ENCODE measurements at regions not wholly inside any gene's neighbourhood (a gene's known extent, or its start where the extent isn't known, plus 50 kb on each side); places are given as distances from the start of the nearest gene placed in this dataset.
"Not testable (repeated sequence)": the region's sequence is repeated elsewhere in the genome, so short reads cannot be mapped to it uniquely, and the experiment has no call there.

DNA sequence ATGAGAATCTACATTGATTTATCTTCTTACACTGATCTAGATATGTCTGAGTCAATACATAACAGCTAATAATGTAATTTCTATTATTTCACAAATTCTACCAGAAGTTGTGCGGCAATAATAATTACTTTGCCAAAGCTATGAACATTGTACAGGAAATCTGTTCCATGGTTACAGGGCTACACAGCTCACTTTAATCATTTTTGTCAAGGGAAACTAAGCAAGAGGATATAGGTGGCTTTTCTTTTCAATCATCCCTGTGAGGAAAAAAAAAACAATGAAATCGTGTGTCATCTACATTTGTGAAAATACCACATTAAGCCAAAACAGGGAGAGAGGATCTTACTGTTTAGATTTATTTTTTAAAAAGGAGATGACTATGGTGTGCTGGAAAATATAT is 717.4 kb downstream of the NR2F1-AS1 start:
- FAIRE-seq (no peak), DNase-seq (ENCODE audit: extremely low spot score, insufficient read length, low read depth) (no peak)

DNA sequence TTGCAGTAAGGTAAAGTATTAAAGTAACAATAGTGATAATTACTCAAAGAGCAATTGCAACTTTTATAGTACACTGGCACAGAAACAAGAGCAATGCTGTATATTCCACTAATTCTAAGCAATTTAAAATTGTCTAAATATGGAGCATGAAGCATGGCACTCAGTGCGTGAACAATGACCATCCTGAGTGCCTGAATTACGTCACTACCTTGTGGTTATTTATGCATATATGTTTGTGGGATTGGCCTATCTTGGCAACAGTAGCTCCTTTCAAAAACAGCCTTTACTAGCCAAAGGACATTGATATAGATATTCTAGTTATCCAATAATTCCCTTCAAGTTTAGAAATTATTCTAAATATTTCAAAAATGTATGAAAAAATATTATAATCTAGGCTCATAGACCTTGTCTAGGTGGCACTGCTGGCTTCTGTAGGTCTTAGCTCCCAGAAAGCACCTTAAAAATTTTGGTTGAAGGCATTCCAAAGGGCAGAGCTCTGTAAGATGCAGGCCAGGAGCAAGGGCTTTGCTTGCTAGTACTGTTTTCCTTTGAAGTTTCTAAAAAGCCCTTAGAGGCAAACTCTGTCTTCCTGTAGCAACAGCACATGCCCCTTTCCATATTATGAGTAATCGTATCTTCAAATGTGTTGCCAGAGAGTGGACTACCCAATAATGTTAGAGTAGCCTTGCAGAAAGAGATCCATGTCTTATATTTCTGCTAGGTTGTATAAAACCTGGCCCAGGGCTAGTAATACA is 719.3 kb downstream of the NR2F1-AS1 start:
- FAIRE-seq (no peak), DNase-seq (ENCODE audit: extremely low spot score, insufficient read length, low read depth) (no peak)

DNA sequence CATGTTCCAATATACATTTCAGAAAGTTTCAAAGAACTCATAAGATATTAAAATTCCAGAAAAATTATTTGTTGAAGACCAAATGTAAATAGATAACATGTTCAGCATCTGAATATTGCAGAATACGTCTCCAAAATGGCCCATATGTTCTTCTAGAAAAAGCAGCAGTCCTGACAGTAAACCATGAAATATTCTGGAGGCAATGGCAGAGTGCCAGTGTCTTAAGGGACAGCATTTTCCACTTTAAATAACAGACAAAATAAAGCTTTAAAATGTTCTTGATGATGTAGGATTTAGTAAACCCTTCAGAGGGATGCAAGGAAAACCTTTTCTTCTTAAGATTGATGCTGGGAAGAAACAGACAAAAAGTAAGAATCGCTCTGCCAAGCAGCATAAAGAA is 721.0 kb downstream of the NR2F1-AS1 start:
- FAIRE-seq: no peak
- DNase-seq (ENCODE audit: extremely low spot score, insufficient read length, low read depth): no peak

DNA sequence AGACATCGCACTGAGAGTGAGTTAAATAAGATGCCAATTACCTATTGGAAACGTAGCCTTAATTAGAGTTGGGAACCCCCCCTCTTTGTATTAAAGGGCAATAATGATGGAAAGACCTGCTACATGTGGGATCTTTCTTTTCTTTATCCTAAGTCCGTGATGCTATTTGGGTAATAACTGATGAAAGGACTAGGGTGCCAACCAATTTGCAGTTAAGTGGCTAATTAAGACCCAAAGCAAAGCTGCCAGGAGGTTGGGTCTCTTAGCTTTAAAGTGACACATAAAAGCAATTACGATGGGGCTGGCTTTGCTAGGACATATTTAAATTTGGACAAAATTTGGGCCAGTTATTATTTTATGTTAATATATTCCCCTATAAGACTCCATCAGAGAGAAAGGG is 728.8 kb downstream of the NR2F1-AS1 start:
- no peak for DNase-seq (ENCODE audit: extremely low spot score, insufficient read length, low read depth)
- FAIRE-seq: no peak

DNA sequence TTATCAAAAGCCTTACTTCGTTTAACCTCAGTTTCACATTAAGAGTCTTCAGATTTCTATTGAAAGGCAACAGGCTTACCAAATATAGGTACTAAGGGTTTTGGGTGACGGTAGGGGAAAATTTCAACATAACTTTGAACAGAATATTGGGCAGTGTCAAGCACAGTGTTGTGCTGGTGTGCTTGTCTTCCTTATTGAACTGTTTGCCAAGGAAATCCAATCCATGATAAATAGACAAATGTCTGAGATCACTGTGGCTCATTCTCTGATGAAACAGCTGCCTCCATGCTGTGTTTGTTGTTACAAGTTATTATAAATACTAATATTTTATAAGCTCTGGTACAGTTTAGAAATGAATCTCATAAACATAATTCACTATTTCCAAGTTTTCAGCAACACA is 730.1 kb downstream of the NR2F1-AS1 start:
- DNase-seq (ENCODE audit: extremely low spot score, insufficient read length, low read depth) (no peak), FAIRE-seq (no peak)

DNA sequence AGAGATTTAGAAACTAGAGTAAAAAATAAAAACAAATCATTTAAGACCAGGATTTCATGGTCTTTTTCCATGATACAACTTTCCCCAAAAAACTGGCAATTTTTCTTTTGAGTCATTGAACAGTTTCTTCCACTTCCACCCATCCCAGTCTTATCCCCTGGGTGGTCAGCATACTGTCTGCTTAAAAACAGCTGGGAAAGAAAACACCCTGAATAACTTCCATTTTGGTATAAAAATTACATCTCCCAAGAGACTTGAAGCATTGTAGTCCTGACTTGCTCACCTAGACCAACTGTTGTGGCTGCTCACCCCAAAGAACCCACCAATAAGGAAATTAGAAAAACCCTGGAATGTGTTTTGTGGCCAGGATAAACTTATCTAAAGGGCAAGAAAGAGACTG is 731.3 kb downstream of the NR2F1-AS1 start:
- FAIRE-seq (no peak), DNase-seq (ENCODE audit: extremely low spot score, insufficient read length, low read depth) (no peak)

DNA sequence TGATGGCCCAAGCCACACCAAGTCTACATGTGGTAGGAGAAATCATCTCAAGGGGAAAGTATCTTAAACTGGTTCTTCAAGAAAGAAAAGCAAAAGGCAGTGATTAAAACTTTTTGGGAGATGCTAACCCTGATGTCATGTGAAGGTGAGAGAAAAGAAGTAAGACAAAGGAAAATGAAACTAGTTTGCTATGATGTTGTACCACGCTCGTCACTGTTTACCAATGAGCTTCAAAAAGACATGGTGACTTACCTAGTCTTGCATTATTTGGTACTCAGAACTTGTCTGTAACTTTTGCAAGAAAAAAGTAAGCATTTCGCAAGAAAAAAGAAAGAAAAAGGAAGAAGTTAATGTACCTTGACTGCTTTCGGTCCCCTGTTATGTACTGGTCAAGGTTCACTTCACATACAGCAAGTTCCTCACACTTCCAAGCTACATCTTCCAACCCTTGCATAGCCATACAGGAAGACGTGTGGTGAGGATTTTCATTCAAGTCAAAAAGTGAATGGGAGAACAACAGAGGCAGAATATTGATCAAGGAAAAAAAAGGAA is 739.3 kb downstream of the NR2F1-AS1 start:
- FAIRE-seq: no peak
- DNase-seq (ENCODE audit: extremely low spot score, insufficient read length, low read depth): no peak

DNA sequence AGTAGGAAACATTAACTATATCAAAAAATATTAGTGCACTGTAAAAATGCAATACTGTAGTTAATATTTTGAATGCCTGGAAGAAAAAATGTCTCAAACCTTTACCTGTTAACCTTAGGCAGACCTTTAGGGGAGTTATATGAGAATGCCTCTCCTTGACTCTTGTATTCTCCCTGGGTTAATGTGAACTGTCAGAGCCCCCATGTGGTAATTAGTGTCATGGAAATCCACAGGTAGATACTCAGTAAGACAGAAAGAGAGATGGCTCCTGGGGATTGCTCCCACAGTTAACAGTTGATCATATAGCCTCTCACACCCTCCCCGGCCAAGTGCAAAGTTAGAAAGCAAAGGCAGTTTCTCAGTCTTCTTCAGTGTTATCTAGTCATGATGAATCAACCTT is 742.8 kb downstream of the NR2F1-AS1 start:
- DNase-seq (ENCODE audit: extremely low spot score, insufficient read length, low read depth) (no peak), FAIRE-seq (no peak)

DNA sequence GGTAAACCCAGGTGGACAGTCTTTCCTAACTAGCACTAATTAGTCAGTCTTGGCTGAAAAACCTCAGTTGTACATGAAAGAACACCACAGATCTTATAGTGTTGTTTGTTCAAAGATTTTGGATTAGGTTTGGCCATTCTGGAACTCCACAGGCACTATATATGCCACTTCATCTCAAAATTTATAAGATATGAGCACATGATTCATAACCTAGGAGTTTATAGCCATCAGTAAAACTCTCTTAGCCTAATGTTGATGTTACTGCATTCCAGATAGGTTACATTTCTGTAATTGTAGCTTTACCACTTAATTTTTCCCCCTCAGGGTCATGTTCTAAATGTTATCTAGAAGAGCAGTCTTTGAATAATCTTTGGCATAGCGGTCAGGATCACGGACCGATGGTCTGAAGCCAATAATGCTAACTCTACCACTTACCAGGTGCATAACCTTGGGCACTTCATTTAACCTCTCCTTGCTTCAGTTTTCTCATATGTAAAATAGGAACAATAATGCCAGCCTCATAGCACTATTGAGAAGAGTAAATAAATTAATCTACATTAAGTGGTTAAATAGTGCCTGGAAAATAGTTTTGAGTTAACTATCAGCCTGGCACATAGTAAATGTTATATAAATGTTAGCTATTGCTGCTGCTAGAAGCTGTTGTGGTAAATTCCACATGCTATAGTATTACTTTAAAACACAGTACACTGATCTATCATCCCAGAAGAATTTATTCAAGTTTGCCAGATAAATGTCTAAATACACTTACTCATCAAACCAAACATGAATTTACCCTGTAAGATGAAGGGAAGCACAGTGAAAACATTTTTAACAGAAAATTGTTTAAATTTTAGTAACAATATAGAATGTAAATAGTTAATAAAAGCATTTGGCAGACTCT is 743.9 kb downstream of the NR2F1-AS1 start:
- FAIRE-seq (no peak), DNase-seq (ENCODE audit: extremely low spot score, insufficient read length, low read depth) (no peak)

DNA sequence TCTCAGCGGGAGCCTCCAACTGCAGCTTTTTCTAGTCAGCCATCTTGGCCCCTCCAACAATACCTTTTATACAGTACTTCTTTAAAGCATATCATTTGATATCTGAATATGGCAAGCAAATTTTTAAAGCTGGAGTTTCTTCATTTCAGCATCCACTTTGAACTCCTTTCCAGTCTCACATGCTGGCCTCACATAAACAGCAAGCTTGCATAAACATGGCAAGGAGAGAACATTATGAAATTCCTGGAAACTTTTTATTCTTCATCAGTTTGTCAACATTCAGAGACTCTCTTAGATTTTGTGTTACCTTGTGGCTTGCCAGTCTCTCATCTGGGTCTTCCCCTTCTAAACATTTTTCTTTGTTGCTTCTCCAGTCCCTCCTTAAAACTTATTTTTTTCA is 745.3 kb downstream of the NR2F1-AS1 start:
- DNase-seq (ENCODE audit: extremely low spot score, insufficient read length, low read depth): no peak
- no peak for FAIRE-seq

DNA sequence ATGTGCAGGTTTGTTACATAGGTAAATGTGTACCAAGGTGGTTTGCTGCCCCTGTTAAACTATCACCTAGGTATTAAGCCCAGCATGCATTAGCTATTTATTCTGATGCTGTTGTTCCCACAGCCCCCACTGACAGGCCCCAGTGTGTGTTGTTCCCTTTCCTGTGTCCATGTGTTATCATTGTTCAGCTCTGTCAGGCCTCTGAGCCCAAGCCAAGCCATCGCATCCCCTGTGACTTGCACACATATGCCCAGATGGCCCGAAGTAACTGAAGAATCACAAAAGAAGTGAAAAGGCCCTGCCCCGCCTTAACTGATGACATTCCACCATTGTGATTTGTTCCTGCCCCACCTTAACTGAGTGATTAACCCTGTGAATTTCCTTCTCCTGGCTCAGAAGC is 757.5 kb downstream of the NR2F1-AS1 start:
- DNase-seq (ENCODE audit: extremely low spot score, insufficient read length, low read depth); FAIRE-seq: not testable (repeated sequence)

DNA sequence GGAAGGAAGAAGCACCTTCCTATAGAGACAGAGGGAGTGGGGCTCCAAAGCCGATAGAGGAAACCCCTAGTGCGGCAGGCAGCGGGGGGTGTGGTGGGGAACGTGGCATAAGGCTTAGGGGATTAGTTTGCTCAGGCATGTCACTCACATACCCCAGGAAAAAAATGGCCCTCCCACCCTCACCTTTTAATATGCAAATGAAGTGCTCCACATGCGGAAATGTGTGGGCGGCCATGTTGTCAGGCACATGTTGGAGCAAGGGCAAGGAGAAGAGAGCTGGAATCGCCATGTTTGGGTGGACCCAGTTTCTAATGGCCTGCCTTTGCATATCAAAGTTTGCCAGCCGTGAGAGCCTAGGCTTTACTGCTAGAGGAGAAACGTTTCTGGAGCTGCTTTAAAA is 758.8 kb downstream of the NR2F1-AS1 start:
- FAIRE-seq: no peak

DNA sequence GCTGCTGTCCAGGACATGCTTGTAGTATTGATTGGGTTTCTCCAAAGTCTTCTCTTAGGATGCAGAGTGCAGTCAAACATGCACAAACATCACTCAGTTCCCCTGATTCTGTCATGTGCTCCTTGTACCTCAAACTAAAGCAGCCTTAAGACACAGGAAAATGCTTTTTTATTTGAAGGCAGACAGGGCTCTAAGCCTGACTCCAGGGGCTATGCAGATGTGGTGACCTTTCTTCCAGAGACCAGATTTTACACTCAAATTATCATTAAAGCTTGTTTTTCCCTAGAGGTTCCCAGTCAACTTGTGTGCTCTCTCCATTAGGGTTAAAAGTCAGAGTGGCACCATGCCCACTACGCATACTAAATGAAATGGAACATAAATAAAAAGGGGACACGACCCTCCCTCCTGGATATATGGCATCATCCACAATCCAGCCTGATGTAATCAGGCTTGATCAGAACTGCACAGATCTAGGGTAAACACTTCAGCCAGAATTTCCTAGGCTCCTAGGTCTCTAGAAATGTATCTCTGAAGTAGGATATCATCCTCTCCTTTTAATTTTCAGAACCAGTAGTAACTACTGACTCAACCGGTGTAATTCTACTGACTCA is 771.1 kb downstream of the NR2F1-AS1 start:
- no peak for FAIRE-seq
- no peak for DNase-seq (ENCODE audit: extremely low spot score, insufficient read length, low read depth)

More for the DNA sequence above, 758.8 kb downstream of the NR2F1-AS1 start:
- DNase-seq (ENCODE audit: extremely low spot score, insufficient read length, low read depth): no peak

DNA sequence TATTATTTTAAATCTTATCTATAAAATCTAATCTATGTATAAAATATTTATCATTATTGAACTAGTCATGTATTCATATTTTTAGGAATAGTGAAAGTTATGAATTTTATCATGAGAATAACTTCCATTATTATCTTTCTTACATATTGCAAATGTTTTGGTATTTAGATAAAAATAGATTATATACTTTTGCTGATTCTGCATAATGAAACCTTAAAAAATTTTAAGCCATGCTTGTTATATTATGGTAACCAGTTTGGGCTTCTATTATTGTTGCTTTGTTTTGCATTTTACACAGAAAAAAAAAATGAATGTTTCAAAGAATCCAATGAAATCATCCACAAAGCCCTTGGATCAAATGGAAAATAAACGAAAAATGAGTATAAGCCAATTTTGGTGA is 772.5 kb downstream of the NR2F1-AS1 start:
- no peak for FAIRE-seq
- DNase-seq (ENCODE audit: extremely low spot score, insufficient read length, low read depth): no peak

DNA sequence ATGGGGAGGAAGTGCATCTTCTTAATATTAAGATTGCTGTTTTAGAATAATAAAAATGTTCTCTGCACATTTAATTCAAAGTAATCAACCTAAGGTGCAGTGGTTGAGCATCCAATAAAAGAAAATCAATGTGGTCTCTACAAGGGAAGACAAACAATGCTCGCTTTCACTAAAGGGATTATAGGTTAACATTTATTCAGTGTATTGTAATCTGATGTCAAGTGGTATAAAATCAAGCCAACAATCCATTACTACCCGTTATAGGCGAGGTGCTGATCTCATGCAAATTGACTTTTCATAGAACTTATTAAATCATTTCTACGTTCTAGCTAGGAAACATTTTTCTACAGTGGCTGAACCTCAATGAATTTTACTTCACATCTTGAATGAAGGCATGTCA is 773.9 kb downstream of the NR2F1-AS1 start:
- DNase-seq (ENCODE audit: extremely low spot score, insufficient read length, low read depth): no peak
- FAIRE-seq: no peak

DNA sequence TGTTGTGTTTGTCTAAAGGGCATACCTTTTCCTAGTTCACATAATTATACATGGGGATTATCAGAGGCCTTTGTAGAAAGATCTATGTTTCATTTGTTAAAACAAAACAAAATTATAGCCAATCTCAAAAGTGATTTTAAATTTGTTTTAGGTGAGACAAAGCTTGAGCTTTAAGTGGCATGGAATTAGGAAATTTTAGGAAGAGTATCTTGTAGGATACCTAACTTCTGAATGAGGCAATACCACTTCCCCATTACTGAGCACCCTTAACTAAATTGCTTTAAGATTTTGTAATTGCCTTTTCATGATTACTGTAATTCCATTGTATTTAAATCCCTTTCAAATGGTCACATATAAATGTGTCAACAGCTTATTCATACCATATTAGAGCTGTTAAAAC is 775.6 kb downstream of the NR2F1-AS1 start:
- no peak for FAIRE-seq
- no peak for DNase-seq (ENCODE audit: extremely low spot score, insufficient read length, low read depth)

DNA sequence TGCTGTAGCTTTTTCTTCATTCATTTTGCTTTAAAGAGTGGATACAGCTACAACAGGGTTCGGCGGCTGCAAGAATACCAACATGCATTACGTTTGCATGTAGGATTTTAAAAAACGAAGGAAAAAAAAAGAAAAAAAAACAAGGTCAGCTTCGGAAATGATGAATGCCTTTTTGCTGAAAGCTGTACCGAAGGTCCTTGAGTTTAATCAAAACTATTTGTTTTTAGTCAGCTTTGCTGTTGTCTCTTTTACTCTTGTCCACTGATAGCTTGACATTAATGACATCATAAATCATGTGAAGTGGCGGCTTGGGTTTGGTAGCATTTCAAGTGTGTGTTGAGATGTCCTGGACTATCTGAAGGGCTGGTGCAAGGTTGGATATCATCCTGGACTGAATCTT is 779.1 kb downstream of the NR2F1-AS1 start:
- DNase-seq (ENCODE audit: extremely low spot score, insufficient read length, low read depth): no peak
- no peak for FAIRE-seq

DNA sequence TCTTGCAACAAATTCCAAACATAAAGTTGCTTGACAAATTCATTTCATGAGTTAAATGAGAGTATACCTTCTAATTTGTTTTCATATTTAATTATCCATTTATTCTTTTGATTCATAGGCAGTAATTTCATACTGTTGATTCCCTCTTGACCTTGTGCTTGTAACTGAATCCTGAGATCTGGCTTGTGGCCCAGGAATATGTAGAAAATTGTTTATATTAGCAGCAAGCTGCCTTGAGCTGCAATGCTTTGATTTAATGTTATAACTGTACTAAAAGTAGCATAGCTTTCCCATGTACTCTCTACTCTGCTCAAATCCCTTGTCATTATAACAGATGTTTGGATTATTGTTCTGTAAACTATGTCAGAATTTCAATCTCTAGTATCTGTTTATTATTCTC is 780.7 kb downstream of the NR2F1-AS1 start:
- FAIRE-seq: no peak
- no peak for DNase-seq (ENCODE audit: extremely low spot score, insufficient read length, low read depth)

DNA sequence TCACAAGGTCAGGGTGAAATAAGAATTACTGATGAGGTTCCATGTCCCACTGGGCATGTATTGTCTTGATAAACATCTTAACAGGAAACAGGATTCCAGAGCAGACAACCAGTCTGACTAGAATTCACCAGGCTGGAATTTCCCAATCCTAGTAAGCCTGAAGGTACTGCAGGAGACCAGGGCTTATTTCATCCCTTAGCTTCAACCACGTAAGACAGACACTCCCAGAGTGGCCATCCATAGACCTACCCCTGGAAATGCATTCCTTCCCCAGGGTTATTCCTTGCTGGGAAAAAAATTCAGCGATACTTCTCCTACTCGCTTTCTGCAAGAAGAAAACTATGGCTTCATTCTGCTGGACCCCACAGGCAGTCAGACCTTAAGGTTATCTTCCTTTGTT is 785.4 kb downstream of the NR2F1-AS1 start:
- no peak for DNase-seq (ENCODE audit: extremely low spot score, insufficient read length, low read depth)
- FAIRE-seq: no peak

DNA sequence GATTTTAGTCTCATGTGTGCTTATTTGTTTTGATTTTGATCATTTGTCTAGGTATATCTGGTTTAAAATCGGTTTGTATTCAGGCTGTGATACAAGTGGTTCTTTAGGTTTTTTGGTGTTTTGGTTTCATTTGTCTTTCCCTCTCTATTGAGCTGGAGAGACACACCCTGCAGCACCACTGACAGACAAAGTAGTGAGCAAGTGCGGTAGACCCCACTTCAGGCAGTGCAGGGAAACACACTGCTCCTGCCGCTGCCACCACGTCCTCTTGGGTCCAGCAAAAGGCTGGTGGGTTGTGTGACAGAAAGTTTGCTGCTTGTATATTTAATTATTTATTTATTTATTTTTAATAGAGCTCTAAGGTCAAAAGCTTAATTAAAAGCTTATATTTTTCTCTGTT is 801.0 kb downstream of the NR2F1-AS1 start:
- FAIRE-seq: no peak

DNA sequence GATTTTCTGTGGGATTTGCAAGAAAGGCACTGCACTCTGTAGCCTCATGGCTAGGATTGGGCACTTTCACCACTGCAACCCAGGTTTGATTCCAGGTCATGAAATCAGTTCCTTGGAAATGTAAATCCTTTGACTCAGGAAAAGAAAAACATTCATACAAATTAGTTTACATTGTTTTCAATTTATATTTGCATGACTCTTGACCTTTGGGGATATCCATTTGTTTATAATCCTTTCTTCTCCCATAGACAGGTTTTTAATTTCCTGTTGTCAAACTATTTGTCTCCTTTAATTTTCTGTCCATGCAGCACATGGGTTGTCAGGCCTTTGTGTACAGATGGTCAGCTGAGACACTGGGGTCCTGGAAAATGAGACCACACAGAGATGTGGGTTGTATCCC is 801.5 kb downstream of the NR2F1-AS1 start:
- DNase-seq (ENCODE audit: extremely low spot score, insufficient read length, low read depth): no peak
- no peak for FAIRE-seq

More for the DNA sequence above, 801.0 kb downstream of the NR2F1-AS1 start:
- DNase-seq (ENCODE audit: extremely low spot score, insufficient read length, low read depth): no peak
